ENCODE measurements at regions not wholly inside any gene's neighbourhood (a gene's known extent, or its start where the extent isn't known, plus 50 kb on each side); places are given as distances from the start of the nearest gene placed in this dataset.

DNA sequence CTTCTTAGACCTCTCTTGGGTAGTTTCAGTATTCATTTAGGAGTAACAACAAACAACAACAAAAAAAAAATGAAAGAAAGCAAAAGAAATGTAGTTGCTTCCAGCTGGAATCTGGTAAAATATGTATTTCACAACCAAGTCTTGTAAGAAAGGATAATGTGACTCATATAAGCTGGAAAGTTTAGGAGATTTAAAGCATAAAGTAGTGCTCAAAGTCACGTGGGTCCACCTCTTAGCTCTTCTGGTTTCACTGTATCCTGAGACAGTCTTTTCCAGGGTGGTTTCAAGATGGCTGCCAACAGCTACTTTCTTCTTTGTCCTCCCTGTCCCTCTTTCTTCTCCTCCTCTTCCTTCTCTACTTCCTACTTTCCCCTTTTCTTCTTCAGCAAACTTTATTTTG, 69.5 kb upstream of the CDK13 start:
- WGBS, 2 donors, result 47 to 52% methylated on average over 1 of the region's 1 CpG
- DNase-seq (ENCODE audit: low spot score in 2 of 2), result no peak
- no peak overlapping the region for H3K4me3 ChIP-seq (ENCODE audit: low read depth, poor library complexity, severe bottlenecking)
- TF ChIP-seq, protein P1, sequence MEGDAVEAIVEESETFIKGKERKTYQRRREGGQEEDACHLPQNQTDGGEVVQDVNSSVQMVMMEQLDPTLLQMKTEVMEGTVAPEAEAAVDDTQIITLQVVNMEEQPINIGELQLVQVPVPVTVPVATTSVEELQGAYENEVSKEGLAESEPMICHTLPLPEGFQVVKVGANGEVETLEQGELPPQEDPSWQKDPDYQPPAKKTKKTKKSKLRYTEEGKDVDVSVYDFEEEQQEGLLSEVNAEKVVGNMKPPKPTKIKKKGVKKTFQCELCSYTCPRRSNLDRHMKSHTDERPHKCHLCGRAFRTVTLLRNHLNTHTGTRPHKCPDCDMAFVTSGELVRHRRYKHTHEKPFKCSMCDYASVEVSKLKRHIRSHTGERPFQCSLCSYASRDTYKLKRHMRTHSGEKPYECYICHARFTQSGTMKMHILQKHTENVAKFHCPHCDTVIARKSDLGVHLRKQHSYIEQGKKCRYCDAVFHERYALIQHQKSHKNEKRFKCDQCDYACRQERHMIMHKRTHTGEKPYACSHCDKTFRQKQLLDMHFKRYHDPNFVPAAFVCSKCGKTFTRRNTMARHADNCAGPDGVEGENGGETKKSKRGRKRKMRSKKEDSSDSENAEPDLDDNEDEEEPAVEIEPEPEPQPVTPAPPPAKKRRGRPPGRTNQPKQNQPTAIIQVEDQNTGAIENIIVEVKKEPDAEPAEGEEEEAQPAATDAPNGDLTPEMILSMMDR (IDR thresholded peaks at IDR 0.05), result no peak
- intact Hi-C loops (cut with DNase I; ENCODE audit: low total_unique reads), result no loop called here

DNA sequence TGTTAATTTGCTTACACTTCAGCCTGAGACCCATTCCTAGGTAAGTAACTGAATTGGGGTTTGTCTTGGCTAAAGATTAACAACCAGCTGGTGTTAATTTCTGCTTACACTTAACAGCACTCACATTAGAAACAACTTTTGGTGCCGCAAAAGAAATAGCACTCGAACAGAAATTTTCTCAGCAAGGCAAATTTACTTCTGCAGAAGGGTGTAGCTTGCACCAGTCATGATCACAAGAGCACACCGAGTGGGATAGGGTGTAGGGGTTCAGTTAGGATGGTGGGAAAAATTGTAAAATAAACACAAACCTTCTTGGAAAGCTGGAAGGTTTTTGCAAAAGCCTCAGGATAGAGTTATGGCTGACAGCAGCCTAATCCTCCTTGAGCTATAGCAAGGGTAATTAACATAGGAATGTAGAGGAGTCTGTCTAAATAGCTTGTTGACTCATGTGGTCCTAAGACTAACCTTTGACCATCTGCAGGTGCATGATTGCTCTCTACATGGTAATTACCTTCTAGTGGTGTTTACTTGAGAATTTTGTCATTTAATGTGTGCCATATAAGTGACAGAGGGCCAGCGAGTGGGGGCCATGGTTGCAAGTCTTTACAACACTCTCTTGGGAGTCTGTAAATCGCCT, 67.8 kb upstream of the CDK13 start:
- 80 to 83% methylated on average over 5 of the region's 5 CpGs for WGBS, 2 donors

DNA sequence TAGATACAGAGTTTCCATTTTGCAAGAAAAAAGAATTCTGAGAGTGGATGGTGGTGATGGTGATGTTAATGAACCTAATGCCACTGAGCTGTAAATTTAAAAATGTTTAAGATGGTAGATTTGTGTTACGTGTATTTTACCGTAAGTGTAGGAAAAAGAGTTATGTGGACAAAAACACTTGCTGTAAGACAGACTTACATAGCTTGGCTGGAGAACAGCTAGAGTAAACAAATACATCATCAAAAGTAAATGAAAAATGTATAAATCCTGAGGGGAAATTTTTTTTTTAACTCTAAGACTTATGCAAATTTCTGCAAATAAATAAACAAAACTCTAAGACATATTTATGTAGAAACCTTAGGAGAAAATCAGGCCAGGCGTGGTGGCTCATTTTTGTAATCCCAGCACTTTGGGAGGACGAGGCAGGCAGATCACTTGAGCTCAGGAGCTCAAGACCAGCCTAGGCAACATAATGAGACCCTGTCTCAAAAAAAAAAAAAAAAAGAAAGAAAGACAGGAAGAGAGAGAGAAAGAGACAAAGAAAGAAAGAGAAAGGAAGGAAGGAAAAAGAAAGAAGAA, 66.2 kb upstream of the CDK13 start:
- 83 to 87% methylated on average over 4 of the region's 4 CpGs for WGBS, 2 donors
- no peak for DNase-seq (ENCODE audit: low spot score in 2 of 2)
- no peak overlapping the region for H3K4me3 ChIP-seq (ENCODE audit: low read depth, poor library complexity, severe bottlenecking)
- TF ChIP-seq POLR2A (IDR thresholded peaks at IDR 0.05), result no peak
- TF ChIP-seq, protein P1 (IDR thresholded peaks at IDR 0.05), result no peak
- intact Hi-C loops (cut with DNase I; ENCODE audit: low total_unique reads), result no loop called here

More for the DNA sequence above, 67.8 kb upstream of the CDK13 start:
- H3K4me3 ChIP-seq (ENCODE audit: low read depth, poor library complexity, severe bottlenecking), result no peak overlapping the region
- intact Hi-C loops (cut with DNase I; ENCODE audit: low total_unique reads), result no loop called here
- DNase-seq (ENCODE audit: low spot score in 2 of 2), result no peak
- TF ChIP-seq, protein P1 (IDR thresholded peaks at IDR 0.05), result no peak
- TF ChIP-seq POLR2A (IDR thresholded peaks at IDR 0.05), result no peak

DNA sequence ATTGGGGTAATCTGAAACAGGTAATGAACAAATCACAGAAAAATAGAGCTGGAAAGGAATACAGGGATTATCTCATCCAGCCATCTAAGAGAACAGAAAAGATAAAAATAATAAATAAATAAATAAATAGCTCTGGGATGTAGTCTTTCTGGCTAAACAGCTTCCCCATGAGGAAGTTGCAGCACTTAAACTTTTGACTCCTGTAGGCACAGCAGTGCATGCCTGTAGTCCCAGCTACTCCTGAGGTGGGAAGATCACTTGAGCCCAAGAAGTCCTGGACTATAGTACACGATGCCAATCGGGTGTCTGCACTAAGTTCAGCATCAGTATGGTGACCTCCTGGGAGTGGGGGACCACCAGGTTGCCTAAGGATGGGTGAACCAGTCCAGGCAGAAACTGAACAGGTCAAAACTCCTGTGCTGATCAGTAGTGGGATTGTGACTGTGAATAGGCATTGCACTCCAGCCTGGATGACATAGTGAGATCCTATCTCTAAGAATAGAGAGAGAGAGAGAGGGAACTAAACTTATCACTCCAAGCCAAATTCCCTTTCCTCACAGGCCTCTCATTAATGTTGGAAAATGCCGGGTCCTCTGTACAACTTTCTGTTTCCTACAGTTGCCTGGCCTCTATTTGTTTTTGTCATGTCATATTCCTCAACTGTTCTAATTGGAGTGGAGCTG, 61.7 kb upstream of the CDK13 start:
- WGBS, 2 donors, result 82 to 85% methylated on average over 3 of the region's 3 CpGs
- TF ChIP-seq POLR2A (IDR thresholded peaks at IDR 0.05), result no peak
- TF ChIP-seq, protein P1 (IDR thresholded peaks at IDR 0.05), result no peak
- intact Hi-C loops (cut with DNase I; ENCODE audit: low total_unique reads), result no loop called here
- no peak overlapping the region for H3K4me3 ChIP-seq (ENCODE audit: low read depth, poor library complexity, severe bottlenecking)
- DNase-seq (ENCODE audit: low spot score in 2 of 2), result no peak

DNA sequence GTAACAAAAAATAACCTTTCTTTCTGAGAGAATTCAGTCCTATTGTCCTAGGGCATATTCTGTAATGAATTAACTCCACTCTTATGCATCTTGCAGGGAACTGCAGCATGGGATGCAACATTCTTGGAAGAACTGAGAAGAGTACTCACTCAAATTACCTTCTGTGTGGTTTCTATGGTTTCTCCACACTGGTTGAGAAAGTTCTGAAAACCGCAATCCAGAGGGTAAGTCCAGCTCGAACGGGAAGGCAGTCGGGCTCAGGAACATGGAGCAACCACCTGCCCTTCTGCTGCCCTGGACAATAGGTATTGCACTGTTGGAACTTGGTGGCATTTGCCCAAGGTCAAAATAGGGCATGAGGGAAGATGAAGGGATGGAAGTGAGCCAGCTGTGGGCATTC, 59.6 kb upstream of the CDK13 start:
- intact Hi-C loops (cut with DNase I; ENCODE audit: low total_unique reads), result no loop called here
- WGBS, 2 donors, result 77 to 88% methylated on average over 4 of the region's 4 CpGs
- DNase-seq (ENCODE audit: low spot score in 2 of 2), result no peak
- no peak overlapping the region for H3K4me3 ChIP-seq (ENCODE audit: low read depth, poor library complexity, severe bottlenecking)
- TF ChIP-seq POLR2A (IDR thresholded peaks at IDR 0.05), result no peak
- TF ChIP-seq, protein P1 (IDR thresholded peaks at IDR 0.05), result no peak
